IMR-90 (cell line): ENCODE measurements at regions not wholly inside any gene's neighbourhood (a gene's known extent, or its start where the extent isn't known, plus 50 kb on each side); places are given as distances from the start of the nearest gene placed in this dataset.

Source experiments
- ATAC-seq: fragments of 200-7000 bp; cut with Tn5 transposase; 2 replicates; pipeline ENCODE4 v1.9.1; 2020; ENCODE audit warnings: low read depth, mild to moderate bottlenecking, moderate library complexity
- BruUV-seq: library from RNA; stranded (reverse); fragments of 400-500 nt; replicated peaks from 2 replicates; lab custom pipeline; 2021; lab: Mats Ljungman, UMichigan
- CTCF ChIA-PET: fragments of 300-600 bp; formaldehyde crosslinking; extraction: SDS; loops from one replicate; lab custom pipeline; 2021; ENCODE audit warnings: antibody characterized with exemption; lab: Yijun Ruan, JAX
- POLR2A ChIA-PET: fragments of 300-600 bp; sonication (Branson Sonifier 250); formaldehyde crosslinking; loops from one replicate; lab custom pipeline; 2022; ENCODE audit warnings: antibody characterized with exemption; ENCODE audit not compliant: unreplicated experiment; lab: Charles Lee
- DNase-seq: peaks from one replicate; pipeline ENCODE4 v3.0.0; 2013
- H2AFZ ChIP-seq: replicated peaks from 2 replicates; pipeline ENCODE3; 2013; ENCODE audit warnings: low read length, mild to moderate bottlenecking; ENCODE audit not compliant: poor library complexity
- H2AK5ac ChIP-seq: 2 replicates; pipeline ENCODE4 v1.6.1; 2013; ENCODE audit warnings: low read depth, low read length, inconsistent platforms
- H2AK9ac ChIP-seq: replicated peaks from 2 replicates; pipeline ENCODE3; 2013; ENCODE audit warnings: mild to moderate bottlenecking, low read depth, low read length, moderate library complexity; ENCODE audit not compliant: poor library complexity
- H2BK120ac ChIP-seq: 2 replicates; pipeline ENCODE4 v1.6.1; 2013; ENCODE audit warnings: low read depth, low read length, inconsistent platforms
- H2BK15ac ChIP-seq: 3 replicates; pipeline ENCODE4 v1.6.1; 2013; ENCODE audit warnings: low read depth, low read length, inconsistent platforms
- H2BK20ac ChIP-seq: 2 replicates; pipeline ENCODE4 v1.6.1; 2013; ENCODE audit warnings: low read depth, mild to moderate bottlenecking, inconsistent platforms, low read length, moderate library complexity
- H2BK5ac ChIP-seq: 2 replicates; pipeline ENCODE4 v1.6.1; 2013; ENCODE audit warnings: mild to moderate bottlenecking, low read depth, low read length, inconsistent platforms; ENCODE audit not compliant: poor library complexity, severe bottlenecking
- H3K14ac ChIP-seq: replicated peaks from 2 replicates; pipeline ENCODE4 v1.6.1; 2013; ENCODE audit warnings: low read depth, low read length, inconsistent platforms
- H3K18ac ChIP-seq: 2 replicates; pipeline ENCODE4 v1.6.1; 2013; ENCODE audit warnings: low read depth, low read length, control low read depth
- H3K23ac ChIP-seq: 2 replicates; pipeline ENCODE4 v1.6.1; 2013; ENCODE audit warnings: low read depth, low read length, inconsistent platforms
- H3K27ac ChIP-seq: 2 replicates; pipeline ENCODE4 v1.5.1; 2013; ENCODE audit warnings: mild to moderate bottlenecking, control low read depth, low read length; ENCODE audit not compliant: insufficient read depth
- H3K27me3 ChIP-seq: 2 replicates; pipeline ENCODE4 v1.6.1; 2013; ENCODE audit warnings: low read length; ENCODE audit not compliant: control insufficient read depth, insufficient read depth
- H3K36me3 ChIP-seq: 2 replicates; pipeline ENCODE4 v1.6.1; 2013; ENCODE audit warnings: low read length, mixed read lengths; ENCODE audit not compliant: control insufficient read depth, insufficient read depth
- H3K4ac ChIP-seq: 2 replicates; pipeline ENCODE4 v1.6.1; 2013; ENCODE audit warnings: low read depth, low read length, inconsistent platforms
- H3K4me1 ChIP-seq: 2 replicates; pipeline ENCODE4 v1.6.1; 2013; ENCODE audit warnings: low read length, mixed read lengths; ENCODE audit not compliant: control insufficient read depth, insufficient read depth
- H3K4me2 ChIP-seq: 2 replicates; pipeline ENCODE4 v1.6.1; 2013; ENCODE audit warnings: low read depth, mild to moderate bottlenecking, control low read depth, low read length, moderate library complexity
- H3K4me3 ChIP-seq: 2 replicates; pipeline ENCODE4 v1.5.1; 2013; ENCODE audit warnings: low read depth, mild to moderate bottlenecking, control low read depth, low read length, moderate library complexity; ENCODE audit not compliant: insufficient read depth
- H3K56ac ChIP-seq: 2 replicates; pipeline ENCODE4 v1.6.1; 2013; ENCODE audit warnings: low read length, inconsistent platforms; ENCODE audit not compliant: insufficient read depth; ENCODE audit errors: extremely low read depth
- H3K79me1 ChIP-seq, 2 experiments: 2 replicates each; pipeline ENCODE4 v1.6.1; 2013; ENCODE audit warnings: low read length in 2 of 2, inconsistent platforms in 1 of 2, low read depth in 1 of 2
- H3K9ac ChIP-seq: 2 replicates; pipeline ENCODE4 v1.6.1; 2013; ENCODE audit warnings: low read depth, low read length, control low read depth
- H3K9me1 ChIP-seq: 2 replicates; pipeline ENCODE4 v1.6.1; 2013; ENCODE audit warnings: low read length, inconsistent platforms; ENCODE audit not compliant: insufficient read depth
- H3K9me3 ChIP-seq: 2 replicates; pipeline ENCODE4 v1.6.1; 2013; ENCODE audit warnings: low read length; ENCODE audit not compliant: control insufficient read depth, insufficient read depth
- H4K20me1 ChIP-seq: 2 replicates; pipeline ENCODE4 v1.6.1; 2013; ENCODE audit warnings: low read length, inconsistent platforms; ENCODE audit not compliant: insufficient read depth
- H4K5ac ChIP-seq: 2 replicates; pipeline ENCODE4 v1.6.1; 2013; ENCODE audit warnings: mild to moderate bottlenecking, low read depth, low read length, control low read depth
- H4K8ac ChIP-seq, 2 experiments: 2 replicates each; pipeline ENCODE4 v1.6.1; 2013; ENCODE audit warnings: low read depth in 2 of 2, low read length in 2 of 2, control low read depth in 1 of 2, inconsistent platforms in 1 of 2
- H4K91ac ChIP-seq: 2 replicates; pipeline ENCODE4 v1.6.1; 2013; ENCODE audit warnings: low read depth, low read length, inconsistent platforms; ENCODE audit not compliant: insufficient read depth
- CEBPB ChIP-seq: IDR thresholded peaks from 2 replicates; pipeline ENCODE4 v1.6.1; 2012; ENCODE audit warnings: low read depth, low read length, improper control_type of control experiment
- FOS ChIP-seq: fragments of 150-350 bp; IDR thresholded peaks from 2 replicates; pipeline ENCODE4 v1.6.1; 2016; ENCODE audit warnings: low read depth, low read length
- MAFK ChIP-seq: IDR thresholded peaks from 2 replicates; pipeline ENCODE4 v1.6.1; 2012; ENCODE audit warnings: low read depth, low read length, improper control_type of control experiment
- MAZ ChIP-seq: IDR thresholded peaks from 2 replicates; pipeline ENCODE4 v1.6.1; 2012; ENCODE audit warnings: low read depth, mild to moderate bottlenecking, low read length, improper control_type of control experiment, moderate library complexity, borderline replicate concordance
- MXI1 ChIP-seq: IDR thresholded peaks from 2 replicates; pipeline ENCODE4 v1.6.1; 2012; ENCODE audit warnings: low read depth, mild to moderate bottlenecking, low read length, moderate library complexity, borderline replicate concordance
- NFE2L2 ChIP-seq: fragments of 150-350 bp; IDR thresholded peaks from 2 replicates; pipeline ENCODE4 v1.6.1; 2016; ENCODE audit warnings: low read depth, mild to moderate bottlenecking, low read length
- RCOR1 ChIP-seq: IDR thresholded peaks from 2 replicates; pipeline ENCODE4 v1.6.1; 2012; ENCODE audit warnings: mild to moderate bottlenecking, low read length, improper control_type of control experiment; ENCODE audit not compliant: insufficient replicate concordance
- WGBS, 2 experiments: methylation state at CpG; one replicate each; pipeline versions ENCODE4 v1.1.5 to v1.1.7; 2013; ENCODE audit warnings: missing lambda C conversion rate in 2 of 2; ENCODE audit not compliant: insufficient read length in 1 of 2; ENCODE audit errors: extremely low coverage in 2 of 2; 5-methylcytosine and 5-hydroxymethylcytosine counted together
- dilution Hi-C: fragments of 300-500 bp; cut with HindIII; formaldehyde crosslinking; loops from one replicate; pipeline ENCODE4 v1.14.3; 2018; ENCODE audit warnings: low sequenced_read_pairs; ENCODE audit not compliant: unreplicated experiment
- in situ Hi-C: fragments of 300-500 bp; cut with MboI; formaldehyde crosslinking; loops from 3 replicates; pipeline ENCODE4 v1.14.3; 2019; ENCODE audit warnings: low sequenced_read_pairs, inconsistent platforms, mixed read lengths
- intact Hi-C: fragments of 100-400 bp; cut with micrococcal nuclease; formaldehyde crosslinking; loops from 2 replicates; pipeline ENCODE4 v1.10.0; 2022

GRCh38 chr5:2201011-2201410 lies 318.3 kb upstream of the IRX4 start:
- no peak overlapping the region for H2AK9ac ChIP-seq
- no peaks in the 10 kb centered on the region for H3K9me1 ChIP-seq
- H2BK15ac ChIP-seq: no peak overlapping the region
- no peaks in the 10 kb centered on the region for H3K4me1 ChIP-seq
- no peak overlapping the region for H3K18ac ChIP-seq
- H3K27me3 ChIP-seq: no peaks in the 10 kb centered on the region
- WGBS, 2 experiments: 40% methylated on average over 1 of the region's 5 CpGs; no CpG with 5 or more reads in 1 of the 2 experiments
- dilution Hi-C loops (no loop called here), in situ Hi-C loops (no loop called here), intact Hi-C loops (no loop called here)
- H2BK120ac ChIP-seq: no peak overlapping the region
- no peaks in the 10 kb centered on the region for H4K20me1 ChIP-seq
- DNase-seq (no peak), ATAC-seq (no peak)
- H3K56ac ChIP-seq: no peak overlapping the region
- H3K9ac ChIP-seq: no peak overlapping the region
- TF ChIP-seq NFE2L2 (no peak), MXI1 (no peak), CEBPB (no peak), MAZ (no peak), MAFK (no peak), RCOR1 (no peak), FOS (no peak)
- H3K4me3 ChIP-seq: no peak overlapping the region
- no peak overlapping the region for H4K8ac ChIP-seq
- no peak overlapping the region for H4K91ac ChIP-seq
- CTCF ChIA-PET: no interaction called here
- H2AK5ac ChIP-seq: no peak overlapping the region
- H3K36me3 ChIP-seq: no peaks in the 10 kb centered on the region
- no peak overlapping the region for H2AFZ ChIP-seq
- POLR2A ChIA-PET: no interaction called here
- no peak overlapping the region for H2BK5ac ChIP-seq
- peaks cover 39% of the 10 kb centered on the region for H3K9me3 ChIP-seq
- H3K27ac ChIP-seq: no peak overlapping the region
- no peak overlapping the region for H3K23ac ChIP-seq
- BruUV-seq: no TSS peak
- H4K5ac ChIP-seq: no peak overlapping the region
- no peak overlapping the region for H3K4me2 ChIP-seq
- H3K4ac ChIP-seq: no peak overlapping the region
- H3K79me1 ChIP-seq: no peaks in the 10 kb centered on the region
- H3K14ac ChIP-seq: no peak overlapping the region
- H2BK20ac ChIP-seq: no peak overlapping the region
